ENCODE measurements at regions not wholly inside any gene's neighbourhood (a gene's known extent, or its start where the extent isn't known, plus 50 kb on each side); places are given as distances from the start of the nearest gene placed in this dataset.
"Not testable (repeated sequence)": the region's sequence is repeated elsewhere in the genome, so short reads cannot be mapped to it uniquely, and the experiment has no call there.

- H3K27me3 Mint-ChIP-seq (ENCODE audit: insufficient read depth, low read depth): peaks cover 3% of the 10 kb centered on the region
- H3K9me3 Mint-ChIP-seq: peaks cover 19% of the 10 kb centered on the region
- H3K27ac ChIP-seq: peak overlapping the region; percentile 48
- H3F3A ChIP-seq (ENCODE audit: low read depth): peaks cover 15% of the 10 kb centered on the region
- TF ChIP-seq EZH2phosphoT487 (IDR thresholded peaks at IDR 0.05): no peak
- no peak for TF ChIP-seq EZH2 (IDR thresholded peaks at IDR 0.05)
- no peak for TF ChIP-seq CTCF (IDR thresholded peaks at IDR 0.05)
- H3K4me1 ChIP-seq: peaks cover 38% of the 10 kb centered on the region
- H3K36me3 ChIP-seq: no peaks in the 10 kb centered on the region
- H3K9ac ChIP-seq: no peak overlapping the region
- H3K4me3 Mint-ChIP-seq: no peak overlapping the region
- H3K4me1 Mint-ChIP-seq: peaks cover 22% of the 10 kb centered on the region
- no peaks in the 10 kb centered on the region for H3K27me3 ChIP-seq
- H2AFZ ChIP-seq (replicated peaks): no peak overlapping the region
- peak overlapping the region; percentile 1 for H3K4me2 ChIP-seq
- DNase-seq (ENCODE audit: low spot score): peak; percentile 45
- H4K20me1 ChIP-seq (ENCODE audit: low read depth): no peaks in the 10 kb centered on the region
- H3K27ac Mint-ChIP-seq: no peak overlapping the region
- H3K79me2 ChIP-seq (ENCODE audit: low read depth): no peaks in the 10 kb centered on the region
- no peaks in the 10 kb centered on the region for H3K9me3 ChIP-seq (ENCODE audit: low read depth)
- no peaks in the 10 kb centered on the region for H3K36me3 Mint-ChIP-seq
- no peak overlapping the region for H3K4me3 ChIP-seq
Measured at GRCh38 chr14:66009089-66009488, 477.1 kb upstream of the CCDC196 start.

GRCh38 chr14:66010695-66011094 lies 475.5 kb upstream of the CCDC196 start:
- no peak overlapping the region for H3K4me3 Mint-ChIP-seq
- no peak for DNase-seq (ENCODE audit: low spot score)
- no peak overlapping the region for H3K4me3 ChIP-seq
- H3K27me3 ChIP-seq: no peaks in the 10 kb centered on the region
- peaks cover 13% of the 10 kb centered on the region for H3F3A ChIP-seq (ENCODE audit: low read depth)
- H3K79me2 ChIP-seq (ENCODE audit: low read depth): no peaks in the 10 kb centered on the region
- TF ChIP-seq EZH2 (IDR thresholded peaks at IDR 0.05) (no peak), EZH2phosphoT487 (IDR thresholded peaks at IDR 0.05) (no peak), CTCF (IDR thresholded peaks at IDR 0.05) (no peak)
- no peak overlapping the region for H2AFZ ChIP-seq (replicated peaks)
- peaks cover 17% of the 10 kb centered on the region for H3K4me1 Mint-ChIP-seq
- no peaks in the 10 kb centered on the region for H3K9me3 ChIP-seq (ENCODE audit: low read depth)
- H3K36me3 Mint-ChIP-seq: no peaks in the 10 kb centered on the region
- H3K9me3 Mint-ChIP-seq: peaks cover 14% of the 10 kb centered on the region
- no peak overlapping the region for H3K27ac Mint-ChIP-seq
- peaks cover 3% of the 10 kb centered on the region for H3K27me3 Mint-ChIP-seq (ENCODE audit: insufficient read depth, low read depth)
- no peak overlapping the region for H3K27ac ChIP-seq
- peaks cover 36% of the 10 kb centered on the region for H3K4me1 ChIP-seq
- no peak overlapping the region for H3K9ac ChIP-seq
- no peaks in the 10 kb centered on the region for H3K36me3 ChIP-seq
- no peaks in the 10 kb centered on the region for H4K20me1 ChIP-seq (ENCODE audit: low read depth)
- no peak overlapping the region for H3K4me2 ChIP-seq

- H3K9me3 Mint-ChIP-seq: peaks cover 10% of the 10 kb centered on the region
- TF ChIP-seq CTCF (IDR thresholded peaks at IDR 0.05) (no peak), EZH2 (IDR thresholded peaks at IDR 0.05) (no peak), EZH2phosphoT487 (IDR thresholded peaks at IDR 0.05) (no peak)
- Histone ChIP-seq H3K4me2 (no peak overlapping the region), H3K9me3 (ENCODE audit: low read depth) (no peaks in the 10 kb centered on the region), H3K9ac (no peak overlapping the region), H3K4me1 (peaks cover 26% of the 10 kb centered on the region), H3K36me3 (no peaks in the 10 kb centered on the region), H3K4me3 (no peak overlapping the region), H3K79me2 (ENCODE audit: low read depth) (no peaks in the 10 kb centered on the region), H3K27ac (no peak overlapping the region), H4K20me1 (ENCODE audit: low read depth) (no peaks in the 10 kb centered on the region), H2AFZ (replicated peaks) (no peak overlapping the region), H3K27me3 (no peaks in the 10 kb centered on the region), H3F3A (ENCODE audit: low read depth) (peaks cover 7% of the 10 kb centered on the region)
- H3K36me3 Mint-ChIP-seq: no peaks in the 10 kb centered on the region
- H3K27ac Mint-ChIP-seq: no peak overlapping the region
- H3K4me3 Mint-ChIP-seq: no peak overlapping the region
- H3K27me3 Mint-ChIP-seq (ENCODE audit: insufficient read depth, low read depth): peaks cover 3% of the 10 kb centered on the region
- no peak for DNase-seq (ENCODE audit: low spot score)
- H3K4me1 Mint-ChIP-seq: peaks cover 12% of the 10 kb centered on the region
Measured at GRCh38 chr14:66011855-66012254, 474.3 kb upstream of the CCDC196 start.

GRCh38 chr14:66013607-66014006 lies 472.6 kb upstream of the CCDC196 start:
- not testable (repeated sequence) for H3K9me3 ChIP-seq (ENCODE audit: low read depth); H3K4me3 ChIP-seq; H3K79me2 ChIP-seq (ENCODE audit: low read depth); H3K4me2 ChIP-seq; H3K27me3 ChIP-seq; H2AFZ ChIP-seq (replicated peaks); H3K27me3 Mint-ChIP-seq (ENCODE audit: insufficient read depth, low read depth); DNase-seq (ENCODE audit: low spot score); H3K9me3 Mint-ChIP-seq; H4K20me1 ChIP-seq (ENCODE audit: low read depth); H3K27ac Mint-ChIP-seq; H3K4me3 Mint-ChIP-seq; H3K9ac ChIP-seq; H3K27ac ChIP-seq; H3F3A ChIP-seq (ENCODE audit: low read depth); H3K36me3 Mint-ChIP-seq; H3K36me3 ChIP-seq
- peaks cover 14% of the 10 kb centered on the region for H3K4me1 ChIP-seq
- peaks cover 10% of the 10 kb centered on the region for H3K4me1 Mint-ChIP-seq

All from neural progenitor cell (in vitro differentiated cells).